ENCODE measurements at regions not wholly inside any gene's neighbourhood (a gene's known extent, or its start where the extent isn't known, plus 50 kb on each side); places are given as distances from the start of the nearest gene placed in this dataset.

- no peak overlapping the region for H3K4me3 ChIP-seq (ENCODE audit: low read length, poor library complexity, severe bottlenecking)
- H2AFZ ChIP-seq (ENCODE audit: low read length), result no peak overlapping the region
- no peaks in the 10 kb centered on the region for H3K9me2 ChIP-seq (replicated peaks; ENCODE audit: low read depth, low read length)
- no peaks in the 10 kb centered on the region for H4K20me1 ChIP-seq (ENCODE audit: insufficient read depth, low read length, poor library complexity, severe bottlenecking)
- TF ChIP-seq CTCF (conservative IDR thresholded peaks at IDR 0.05; ENCODE audit: low read length) (no peak), EZH2phosphoT487 (IDR thresholded peaks at IDR 0.05; ENCODE audit: borderline replicate concordance) (no peak)
- no peaks in the 10 kb centered on the region for H3K4me1 ChIP-seq (ENCODE audit: insufficient read depth, low read length, poor library complexity, severe bottlenecking)
- no peaks in the 10 kb centered on the region for H3F3A ChIP-seq (ENCODE audit: low read depth)
- no peaks in the 10 kb centered on the region for H3K27me3 ChIP-seq (ENCODE audit: insufficient read depth, low read length, poor library complexity, severe bottlenecking)
- no peak overlapping the region for H3K9ac ChIP-seq (ENCODE audit: low read depth, low read length, poor library complexity, severe bottlenecking)
- no peaks in the 10 kb centered on the region for H3K79me2 ChIP-seq (ENCODE audit: insufficient read depth, low read length)
- no peaks in the 10 kb centered on the region for H3K9me3 ChIP-seq (ENCODE audit: insufficient read depth, low read depth, low read length)
- no peak overlapping the region for H3K4me2 ChIP-seq (ENCODE audit: low read depth, low read length, poor library complexity, severe bottlenecking)
- no peaks in the 10 kb centered on the region for H3K36me3 ChIP-seq (ENCODE audit: insufficient read depth, low read length)
These were observed 98.2 kb upstream of the PMAIP1 start for GRCh38 chr18:59801576-59801975.

- Histone ChIP-seq H3F3A (ENCODE audit: low read depth) (no peaks in the 10 kb centered on the region), H3K4me3 (ENCODE audit: low read length, poor library complexity, severe bottlenecking) (no peak overlapping the region), H3K9me3 (ENCODE audit: insufficient read depth, low read depth, low read length) (no peaks in the 10 kb centered on the region), H3K9ac (ENCODE audit: low read depth, low read length, poor library complexity, severe bottlenecking) (no peak overlapping the region), H3K79me2 (ENCODE audit: insufficient read depth, low read length) (no peaks in the 10 kb centered on the region), H4K20me1 (ENCODE audit: insufficient read depth, low read length, poor library complexity, severe bottlenecking) (no peaks in the 10 kb centered on the region), H3K27me3 (ENCODE audit: insufficient read depth, low read length, poor library complexity, severe bottlenecking) (no peaks in the 10 kb centered on the region), H2AFZ (ENCODE audit: low read length) (no peak overlapping the region), H3K4me2 (ENCODE audit: low read depth, low read length, poor library complexity, severe bottlenecking) (no peak overlapping the region), H3K4me1 (ENCODE audit: insufficient read depth, low read length, poor library complexity, severe bottlenecking) (no peaks in the 10 kb centered on the region), H3K9me2 (replicated peaks; ENCODE audit: low read depth, low read length) (no peaks in the 10 kb centered on the region), H3K36me3 (ENCODE audit: insufficient read depth, low read length) (no peaks in the 10 kb centered on the region)
- TF ChIP-seq EZH2phosphoT487 (IDR thresholded peaks at IDR 0.05; ENCODE audit: borderline replicate concordance) (no peak), CTCF (conservative IDR thresholded peaks at IDR 0.05; ENCODE audit: low read length) (no peak)
These were observed 98.9 kb upstream of the PMAIP1 start for GRCh38 chr18:59800897-59801296.

- H3K4me2 ChIP-seq (ENCODE audit: low read depth, low read length, poor library complexity, severe bottlenecking), result no peak overlapping the region
- TF ChIP-seq EZH2phosphoT487 (IDR thresholded peaks at IDR 0.05; ENCODE audit: borderline replicate concordance), result no peak
- no peak for TF ChIP-seq CTCF (conservative IDR thresholded peaks at IDR 0.05; ENCODE audit: low read length)
- no peak overlapping the region for H2AFZ ChIP-seq (ENCODE audit: low read length)
These were observed 100.3 kb upstream of the PMAIP1 start for GRCh38 chr18:59799383-59800015.

More at GRCh38 chr18:59799383-59800015, 100.3 kb upstream of the PMAIP1 start:
- Histone ChIP-seq H3K4me3 (ENCODE audit: low read length, poor library complexity, severe bottlenecking) (no peak overlapping the region), H4K20me1 (ENCODE audit: insufficient read depth, low read length, poor library complexity, severe bottlenecking) (no peaks in the 10 kb centered on the region), H3K36me3 (ENCODE audit: insufficient read depth, low read length) (no peaks in the 10 kb centered on the region), H3K4me1 (ENCODE audit: insufficient read depth, low read length, poor library complexity, severe bottlenecking) (no peaks in the 10 kb centered on the region), H3K79me2 (ENCODE audit: insufficient read depth, low read length) (no peaks in the 10 kb centered on the region), H3K9me3 (ENCODE audit: insufficient read depth, low read depth, low read length) (no peaks in the 10 kb centered on the region), H3K9ac (ENCODE audit: low read depth, low read length, poor library complexity, severe bottlenecking) (no peak overlapping the region), H3F3A (ENCODE audit: low read depth) (no peaks in the 10 kb centered on the region), H3K27me3 (ENCODE audit: insufficient read depth, low read length, poor library complexity, severe bottlenecking) (no peaks in the 10 kb centered on the region), H3K9me2 (replicated peaks; ENCODE audit: low read depth, low read length) (no peaks in the 10 kb centered on the region)

Measured in Loucy (cell line).